Mesendoderm (in vitro differentiated cells): ENCODE measurements at regions not wholly inside any gene's neighbourhood (a gene's known extent, or its start where the extent isn't known, plus 50 kb on each side); places are given as distances from the start of the nearest gene placed in this dataset.

Experiments used
- DNase-seq: peaks from one replicate; pipeline ENCODE4 v3.0.0; 2013
- H2AK5ac ChIP-seq: 2 replicates; pipeline ENCODE4 v1.6.1; 2013; ENCODE audit warnings: low read length, inconsistent platforms
- H2BK120ac ChIP-seq: 2 replicates; pipeline ENCODE4 v1.6.1; 2013; ENCODE audit warnings: low read depth, mild to moderate bottlenecking, low read length, moderate library complexity, mixed read lengths
- H2BK15ac ChIP-seq: replicated peaks from 2 replicates; pipeline ENCODE4 v1.6.1; 2013; ENCODE audit warnings: low read depth, mild to moderate bottlenecking, moderate library complexity
- H2BK5ac ChIP-seq: 2 replicates; pipeline ENCODE4 v1.6.1; 2013; ENCODE audit warnings: low read length, inconsistent platforms
- H3K18ac ChIP-seq: 2 replicates; pipeline ENCODE4 v1.6.1; 2013; ENCODE audit warnings: mild to moderate bottlenecking, low read length, mixed read lengths
- H3K23ac ChIP-seq: one replicate; pipeline ENCODE4 v1.6.1; 2013; ENCODE audit warnings: low read length
- H3K27ac ChIP-seq: 2 replicates; pipeline ENCODE4 v1.5.1; 2013; ENCODE audit warnings: low read depth, mild to moderate bottlenecking, inconsistent platforms, low read length, moderate library complexity
- H3K27me3 ChIP-seq: 2 replicates; pipeline ENCODE4 v1.6.1; 2013; ENCODE audit warnings: low read length, control low read depth, mild to moderate bottlenecking, inconsistent platforms; ENCODE audit not compliant: insufficient read depth, poor library complexity
- H3K36me3 ChIP-seq: 2 replicates; pipeline ENCODE4 v1.6.1; 2013; ENCODE audit warnings: low read length, inconsistent platforms; ENCODE audit not compliant: control insufficient read depth, insufficient read depth
- H3K4ac ChIP-seq: one replicate; pipeline ENCODE4 v1.6.1; 2013; ENCODE audit warnings: low read depth, mild to moderate bottlenecking, low read length, moderate library complexity
- H3K4me1 ChIP-seq: 2 replicates; pipeline ENCODE4 v1.6.1; 2013; ENCODE audit warnings: low read depth, low read length, inconsistent platforms; ENCODE audit not compliant: control insufficient read depth
- H3K4me2 ChIP-seq: 2 replicates; pipeline ENCODE4 v1.6.1; 2013; ENCODE audit warnings: low read length
- H3K4me3 ChIP-seq: 2 replicates; pipeline ENCODE4 v1.5.1; 2013; ENCODE audit warnings: mild to moderate bottlenecking, low read length
- H3K56ac ChIP-seq: one replicate; pipeline ENCODE4 v1.6.1; 2013; ENCODE audit warnings: low read length
- H3K79me1 ChIP-seq: 2 replicates; pipeline ENCODE4 v1.6.1; 2013; ENCODE audit warnings: low read length, inconsistent platforms
- H3K79me2 ChIP-seq: 2 replicates; pipeline ENCODE4 v1.6.1; 2013; ENCODE audit warnings: mild to moderate bottlenecking, low read length; ENCODE audit not compliant: control insufficient read depth, insufficient read depth
- H3K9ac ChIP-seq: 2 replicates; pipeline ENCODE4 v1.6.1; 2013; ENCODE audit warnings: low read length, inconsistent platforms
- H4K5ac ChIP-seq: one replicate; pipeline ENCODE4 v1.6.1; 2013; ENCODE audit warnings: low read length
- H4K8ac ChIP-seq: one replicate; pipeline ENCODE4 v1.6.1; 2013; ENCODE audit warnings: low read depth, mild to moderate bottlenecking, control low read depth, low read length, moderate library complexity
- WGBS: extraction: QIAGEN DNeasy Blood & Tissue Kit; methylation state at CpG from one replicate; pipeline ENCODE4 v1.1.7; 2013; ENCODE audit warnings: low lambda C conversion rate, missing lambda C conversion rate; ENCODE audit not compliant: insufficient coverage; ENCODE audit errors: extremely low coverage; 5-methylcytosine and 5-hydroxymethylcytosine counted together

DNA sequence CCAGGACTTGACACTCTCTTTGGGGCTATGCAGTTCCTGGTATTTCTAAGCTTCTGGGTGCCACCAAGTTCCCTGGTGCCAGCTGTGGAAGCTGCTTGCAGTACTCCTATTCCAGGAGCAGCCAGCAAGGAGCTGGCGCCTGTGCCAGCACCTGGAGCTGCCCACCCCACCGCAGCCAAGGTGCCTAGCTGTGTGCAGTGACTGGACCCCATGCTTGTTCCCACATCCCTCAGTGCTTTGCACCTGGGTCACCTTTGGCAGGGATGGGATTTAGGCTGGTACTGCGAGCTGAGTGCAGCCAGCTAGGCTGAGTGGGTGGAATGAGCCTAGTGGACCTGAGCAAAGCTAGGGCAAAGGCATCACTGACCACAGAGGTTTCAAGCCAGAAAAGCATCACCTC is 1674.9 kb downstream of the HACE1 start:
- H3K4me1 ChIP-seq = no peaks in the 10 kb centered on the region
- no peak overlapping the region for H2BK120ac ChIP-seq
- no peak overlapping the region for H4K5ac ChIP-seq
- no peak overlapping the region for H3K4me2 ChIP-seq
- no peaks in the 10 kb centered on the region for H3K79me1 ChIP-seq
- no peak overlapping the region for H4K8ac ChIP-seq
- H3K23ac ChIP-seq = no peak overlapping the region
- H3K27me3 ChIP-seq = no peaks in the 10 kb centered on the region
- no peak overlapping the region for H2BK15ac ChIP-seq
- no peak overlapping the region for H3K4ac ChIP-seq
- no peak overlapping the region for H2BK5ac ChIP-seq
- H3K79me2 ChIP-seq = no peaks in the 10 kb centered on the region
- H3K56ac ChIP-seq = no peak overlapping the region
- no peaks in the 10 kb centered on the region for H3K36me3 ChIP-seq
- no peak overlapping the region for H3K27ac ChIP-seq
- no peak overlapping the region for H3K4me3 ChIP-seq
- no peak overlapping the region for H3K9ac ChIP-seq
- H2AK5ac ChIP-seq = no peak overlapping the region
- no peak for DNase-seq
- no CpG with 5 or more reads among the region's 3 CpGs for WGBS
- no peak overlapping the region for H3K18ac ChIP-seq

GRCh38 chr6:103183831-103184411 is 1675.8 kb downstream of the HACE1 start:
- DNase-seq = peak; percentile 28

DNA sequence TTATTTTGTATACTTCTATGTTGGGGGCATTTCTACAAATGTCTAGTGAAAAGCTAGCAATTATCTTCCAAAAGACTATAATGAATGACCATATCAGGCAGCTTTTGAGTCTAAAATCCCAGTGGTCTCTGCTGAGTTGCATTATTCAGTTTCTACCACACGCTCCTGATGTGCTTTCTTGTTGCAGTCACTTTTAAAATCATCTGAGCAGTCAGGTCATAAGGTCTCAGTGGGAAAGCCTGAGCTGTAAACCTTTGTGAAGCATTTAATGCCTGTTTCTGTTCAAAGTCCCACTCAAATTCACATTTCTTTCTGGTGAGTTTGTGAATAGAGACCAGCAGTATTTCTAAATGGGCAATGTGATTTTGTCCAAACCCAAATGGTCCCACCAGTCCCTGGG is 1681.5 kb downstream of the HACE1 start:
- Histone ChIP-seq H3K56ac (no peak overlapping the region), H3K4me2 (no peak overlapping the region), H2BK15ac (no peak overlapping the region), H3K23ac (no peak overlapping the region), H3K18ac (no peak overlapping the region), H3K36me3 (no peaks in the 10 kb centered on the region), H2BK120ac (no peak overlapping the region), H3K4ac (no peak overlapping the region), H3K79me2 (no peaks in the 10 kb centered on the region), H4K5ac (no peak overlapping the region), H3K79me1 (no peaks in the 10 kb centered on the region), H3K9ac (no peak overlapping the region), H3K4me3 (no peak overlapping the region), H2BK5ac (no peak overlapping the region), H4K8ac (no peak overlapping the region), H3K27ac (no peak overlapping the region), H3K27me3 (no peaks in the 10 kb centered on the region), H2AK5ac (no peak overlapping the region), H3K4me1 (no peaks in the 10 kb centered on the region)
- DNase-seq = no peak
- WGBS = no CpG with 5 or more reads among the region's 1 CpG

More at GRCh38 chr6:103183831-103184411, 1675.8 kb downstream of the HACE1 start:
- no peak overlapping the region for H3K4me3 ChIP-seq
- H3K27ac ChIP-seq = no peak overlapping the region
- no peaks in the 10 kb centered on the region for H3K79me2 ChIP-seq
- no peak overlapping the region for H3K56ac ChIP-seq
- no peak overlapping the region for H3K4me2 ChIP-seq
- no peaks in the 10 kb centered on the region for H3K27me3 ChIP-seq
- no peak overlapping the region for H2AK5ac ChIP-seq
- no peak overlapping the region for H2BK15ac ChIP-seq
- no peaks in the 10 kb centered on the region for H3K36me3 ChIP-seq
- no peaks in the 10 kb centered on the region for H3K4me1 ChIP-seq
- no peak overlapping the region for H2BK5ac ChIP-seq
- H4K5ac ChIP-seq = no peak overlapping the region
- H3K9ac ChIP-seq = no peak overlapping the region
- H3K4ac ChIP-seq = no peak overlapping the region
- no peak overlapping the region for H4K8ac ChIP-seq
- WGBS = no CpG with 5 or more reads among the region's 3 CpGs
- no peaks in the 10 kb centered on the region for H3K79me1 ChIP-seq
- H2BK120ac ChIP-seq = no peak overlapping the region
- H3K18ac ChIP-seq = no peak overlapping the region
- no peak overlapping the region for H3K23ac ChIP-seq

DNA sequence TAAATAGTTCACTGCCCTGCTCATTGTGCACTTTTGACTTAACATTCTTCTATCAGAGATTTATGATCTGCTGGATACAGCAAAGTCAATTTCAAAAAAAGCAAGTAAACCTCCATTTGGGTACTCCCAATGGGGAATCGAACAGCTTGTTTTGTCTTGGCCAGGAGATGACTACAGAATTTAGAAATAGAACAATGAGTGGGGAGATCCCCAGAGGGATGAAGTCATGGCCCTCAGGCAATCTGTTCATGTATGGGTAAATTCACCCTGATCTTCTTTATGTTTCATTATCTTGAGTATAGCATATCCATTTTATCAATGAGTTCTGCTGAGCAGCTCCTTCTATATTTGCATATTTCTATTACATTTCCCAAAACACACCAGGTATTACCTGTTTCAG is 1681.9 kb downstream of the HACE1 start:
- Histone ChIP-seq H2AK5ac (no peak overlapping the region), H2BK15ac (no peak overlapping the region), H3K4ac (no peak overlapping the region), H2BK120ac (no peak overlapping the region), H2BK5ac (no peak overlapping the region), H3K56ac (no peak overlapping the region), H3K27ac (no peak overlapping the region), H3K4me3 (no peak overlapping the region), H4K8ac (no peak overlapping the region), H3K4me2 (no peak overlapping the region), H3K9ac (no peak overlapping the region), H3K27me3 (no peaks in the 10 kb centered on the region), H4K5ac (no peak overlapping the region), H3K4me1 (no peaks in the 10 kb centered on the region), H3K79me1 (no peaks in the 10 kb centered on the region), H3K18ac (no peak overlapping the region), H3K36me3 (no peaks in the 10 kb centered on the region), H3K23ac (no peak overlapping the region), H3K79me2 (no peaks in the 10 kb centered on the region)
- no peak for DNase-seq
- no CpG with 5 or more reads among the region's 1 CpG for WGBS

- Histone ChIP-seq H3K79me1 (no peaks in the 10 kb centered on the region), H3K27me3 (no peaks in the 10 kb centered on the region), H3K27ac (no peak overlapping the region), H3K36me3 (no peaks in the 10 kb centered on the region), H2AK5ac (no peak overlapping the region), H2BK120ac (no peak overlapping the region), H3K4me3 (no peak overlapping the region), H4K8ac (no peak overlapping the region), H2BK5ac (no peak overlapping the region), H3K4me1 (no peaks in the 10 kb centered on the region), H3K23ac (no peak overlapping the region), H3K56ac (no peak overlapping the region), H3K18ac (no peak overlapping the region), H3K4me2 (no peak overlapping the region), H2BK15ac (no peak overlapping the region), H3K4ac (no peak overlapping the region), H4K5ac (no peak overlapping the region), H3K79me2 (no peaks in the 10 kb centered on the region), H3K9ac (no peak overlapping the region)
- DNase-seq = no peak
- no CpG with 5 or more reads among the region's 1 CpG for WGBS
Measured at GRCh38 chr6:103175056-103175455, 1684.7 kb downstream of the HACE1 start.

DNA sequence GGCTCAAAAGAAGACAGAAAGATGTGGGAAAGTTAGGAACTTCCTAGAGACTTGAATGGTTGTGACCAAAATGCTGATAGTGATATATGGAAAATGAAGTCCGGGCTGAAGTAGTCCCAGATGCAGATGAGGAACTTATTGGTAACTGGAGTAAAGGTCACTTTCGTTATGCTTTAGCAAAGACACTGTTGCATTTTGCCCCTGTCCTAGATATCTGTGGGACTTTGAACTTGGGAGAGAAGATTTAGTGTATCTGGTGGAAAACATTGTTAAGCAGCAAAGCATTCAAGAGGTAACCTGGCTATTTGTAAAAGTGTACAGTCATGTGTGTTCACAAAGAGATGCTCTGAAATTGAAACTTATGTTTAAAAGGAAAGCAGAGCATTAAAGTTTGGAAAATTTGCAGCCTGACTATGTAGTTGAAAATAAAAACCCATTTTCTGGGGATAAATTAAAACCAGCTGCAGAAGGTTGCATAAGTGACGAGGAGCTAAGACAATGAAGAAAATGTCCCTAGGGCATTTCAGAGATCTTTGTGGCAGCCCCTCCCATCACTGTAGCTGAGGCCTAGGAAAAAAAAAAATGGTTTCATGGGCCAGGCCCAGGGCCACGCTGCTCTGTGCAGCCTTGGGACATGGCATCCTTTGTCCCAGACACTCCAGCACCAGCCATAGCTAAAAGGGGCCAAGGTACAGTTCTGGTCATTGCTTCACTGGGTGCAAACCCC is 1692.2 kb downstream of the HACE1 start:
- no CpG with 5 or more reads among the region's 4 CpGs for WGBS

More for the DNA sequence above, 1692.2 kb downstream of the HACE1 start:
- no peak overlapping the region for H4K8ac ChIP-seq
- no peak overlapping the region for H3K4me3 ChIP-seq
- DNase-seq = no peak
- H3K4ac ChIP-seq = no peak overlapping the region
- H3K18ac ChIP-seq = no peak overlapping the region
- no peak overlapping the region for H2BK5ac ChIP-seq
- no peak overlapping the region for H3K27ac ChIP-seq
- no peak overlapping the region for H2AK5ac ChIP-seq
- no peaks in the 10 kb centered on the region for H3K36me3 ChIP-seq
- no peak overlapping the region for H3K56ac ChIP-seq
- H3K4me1 ChIP-seq = no peaks in the 10 kb centered on the region
- no peak overlapping the region for H4K5ac ChIP-seq
- H3K27me3 ChIP-seq = no peaks in the 10 kb centered on the region
- H3K4me2 ChIP-seq = no peak overlapping the region
- H3K9ac ChIP-seq = no peak overlapping the region
- H2BK15ac ChIP-seq = no peak overlapping the region
- H3K79me1 ChIP-seq = no peaks in the 10 kb centered on the region
- no peak overlapping the region for H2BK120ac ChIP-seq
- H3K79me2 ChIP-seq = no peaks in the 10 kb centered on the region
- H3K23ac ChIP-seq = no peak overlapping the region
